GM23248 (cell line): ENCODE measurements at regions not wholly inside any gene's neighbourhood (a gene's known extent, or its start where the extent isn't known, plus 50 kb on each side); places are given as distances from the start of the nearest gene placed in this dataset.

Experiments used
- EZH2 ChIP-seq: fragments of 200-600 bp; sonication (generic); IDR thresholded peaks from 2 replicates; pipeline ENCODE4 v1.6.1; 2018; ENCODE audit warnings: antibody characterized with exemption, mild to moderate bottlenecking; ENCODE audit not compliant: insufficient read depth, poor library complexity, severe bottlenecking
- EZH2phosphoT487 ChIP-seq: fragments of 200-600 bp; sonication (generic); IDR thresholded peaks from 2 replicates; pipeline ENCODE4 v1.6.1; 2018; ENCODE audit warnings: antibody characterized with exemption, moderate library complexity, mild to moderate bottlenecking, low read depth; ENCODE audit not compliant: insufficient read depth

DNA sequence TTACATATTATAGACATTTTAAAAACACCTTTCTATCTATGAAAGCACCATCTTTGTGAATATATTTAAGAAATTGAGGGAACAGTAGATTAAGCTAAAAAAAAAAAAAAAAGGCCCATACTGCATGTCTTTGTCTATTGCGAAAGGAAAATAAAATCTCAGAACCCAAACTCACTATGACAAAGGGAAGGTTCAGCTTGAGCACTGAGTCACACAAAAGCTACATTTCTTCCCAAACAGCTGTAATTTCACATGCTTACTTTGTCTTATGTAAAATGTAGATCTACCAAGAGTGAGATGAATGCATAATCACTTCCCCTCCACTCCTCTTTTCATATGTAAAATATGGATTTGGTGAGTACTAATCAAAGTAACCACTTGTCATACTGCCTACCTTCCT lies 640.1 kb upstream of the KLF12 start:
- TF ChIP-seq EZH2 (no peak), EZH2phosphoT487 (no peak)
